SK-N-SH (cell line): ENCODE measurements at regions not wholly inside any gene's neighbourhood (a gene's known extent, or its start where the extent isn't known, plus 50 kb on each side); places are given as distances from the start of the nearest gene placed in this dataset.

ENCODE experiments used
- CTCF ChIA-PET: fragments of 300-600, 350-600 bp; formaldehyde crosslinking; extraction: SDS; loops from one replicate; lab custom pipeline; 2021; lab: Yijun Ruan, JAX
- POLR2A ChIA-PET: fragments of 350-600 bp; sonication (Branson Sonifier 250); formaldehyde crosslinking; extraction: SDS; loops from one replicate; lab custom pipeline; 2020; ENCODE audit warnings: antibody characterized with exemption, inconsistent platforms; lab: Yijun Ruan, JAX
- DNase-seq: peaks from one replicate; pipeline ENCODE4 v3.0.0; 2012
- H2AFZ ChIP-seq: fragments of 200-600 bp; sonication (generic); 2 replicates; pipeline ENCODE4 v1.8.1; 2016; ENCODE audit warnings: antibody characterized with exemption, mild to moderate bottlenecking, low read depth
- H3F3A ChIP-seq: fragments of 200-600 bp; sonication (generic); replicated peaks from 2 replicates; pipeline ENCODE3; 2016; ENCODE audit warnings: antibody characterized with exemption, mild to moderate bottlenecking; ENCODE audit not compliant: insufficient read depth
- H3K27ac ChIP-seq, 2 experiments: fragments of 200-500 bp in 1 of 2; fragments of 200-600 bp in 1 of 2; sonication (Bioruptor generic) in 1 of 2; sonication (generic), shearing (Covaris generic) in 1 of 2; 2 replicates each; pipeline versions ENCODE4 v1.5.1 to v1.6.1; 2014 to 2016; ENCODE audit warnings: low read depth in 2 of 2, inconsistent platforms in 1 of 2, low read length in 1 of 2, mild to moderate bottlenecking in 1 of 2, mixed read lengths in 1 of 2
- H3K27me3 ChIP-seq: fragments of 200-600 bp; sonication (generic), shearing (Covaris generic); 2 replicates; pipeline ENCODE4 v1.6.1; 2016; ENCODE audit warnings: mixed run types; ENCODE audit not compliant: insufficient read depth
- H3K36me3 ChIP-seq, 2 experiments: fragments of 200-500 bp in 1 of 2; fragments of 200-600 bp in 1 of 2; sonication (Bioruptor generic) in 1 of 2; sonication (generic) in 1 of 2; replicated peaks in 1 of 2; 2 replicates each; pipeline versions ENCODE3 to v1.5.1; 2014 to 2016; ENCODE audit warnings: low read length in 1 of 2, mild to moderate bottlenecking in 1 of 2; ENCODE audit not compliant: insufficient read depth in 2 of 2, control insufficient read depth in 1 of 2
- H3K4me1 ChIP-seq, 2 experiments: fragments of 200-500 bp in 1 of 2; fragments of 200-600 bp in 1 of 2; sonication (Bioruptor generic) in 1 of 2; sonication (generic), shearing (Covaris generic) in 1 of 2; 2 replicates each; pipeline versions ENCODE4 v1.5.1 to v1.6.1; 2014 to 2016; ENCODE audit warnings: low read depth in 1 of 2, low read length in 1 of 2, mixed run types in 1 of 2; ENCODE audit not compliant: insufficient read depth in 2 of 2, control insufficient read depth in 1 of 2
- H3K4me2 ChIP-seq: fragments of 200-600 bp; sonication (generic), shearing (Covaris generic); 2 replicates; pipeline ENCODE4 v1.6.1; 2017; ENCODE audit warnings: mixed run types
- H3K4me3 ChIP-seq, 2 experiments: fragments of 200-500 bp in 1 of 2; fragments of 200-600 bp in 1 of 2; sonication (Bioruptor generic) in 1 of 2; sonication (generic), shearing (Covaris generic) in 1 of 2; 2 replicates each; pipeline versions ENCODE4 v1.5.1 to v1.8.1; 2014 to 2016; ENCODE audit warnings: low read depth in 2 of 2, inconsistent platforms in 1 of 2, low read length in 1 of 2, mild to moderate bottlenecking in 1 of 2, mixed read lengths in 1 of 2, moderate library complexity in 1 of 2
- H3K79me2 ChIP-seq: fragments of 200-600 bp; sonication (generic); 2 replicates; pipeline ENCODE4 v1.8.1; 2017; ENCODE audit warnings: mild to moderate bottlenecking; ENCODE audit not compliant: insufficient read depth
- H3K9ac ChIP-seq: fragments of 200-600 bp; sonication (generic); 2 replicates; pipeline ENCODE4 v1.6.1; 2017; ENCODE audit warnings: mixed run types
- H3K9me2 ChIP-seq: fragments of 200-600 bp; sonication (generic); 2 replicates; pipeline ENCODE4 v1.6.1; 2017; ENCODE audit warnings: mixed run types
- H3K9me3 ChIP-seq: fragments of 200-600 bp; sonication (generic); 2 replicates; pipeline ENCODE4 v1.6.1; 2017; ENCODE audit warnings: mixed run types, mild to moderate bottlenecking, moderate library complexity
- H4K20me1 ChIP-seq: fragments of 200-600 bp; sonication (generic); 2 replicates; pipeline ENCODE4 v1.6.1; 2017; ENCODE audit warnings: mild to moderate bottlenecking, mixed run types; ENCODE audit not compliant: insufficient read depth
- EP300 ChIP-seq, 2 experiments: IDR thresholded peaks; 2 replicates each; pipeline versions ENCODE4 v1.4.0 to v1.6.1; 2012; ENCODE audit warnings: borderline replicate concordance in 1 of 2, low read depth in 1 of 2, low read length in 1 of 2
- FOSL2 ChIP-seq: IDR thresholded peaks from 2 replicates; pipeline ENCODE4 v1.4.0; 2012; ENCODE audit warnings: low read depth, mild to moderate bottlenecking, moderate library complexity, borderline replicate concordance
- FOXJ3 ChIP-seq: sonication (generic); formaldehyde crosslinking; IDR thresholded peaks from 2 replicates; pipeline ENCODE4 v1.5.1; 2020; ENCODE audit warnings: mild to moderate bottlenecking, missing genetic modification reagents
- FOXM1 ChIP-seq: IDR thresholded peaks from 2 replicates; pipeline ENCODE4 v1.4.0; 2012; ENCODE audit warnings: low read depth, mild to moderate bottlenecking
- GABPA ChIP-seq: IDR thresholded peaks from 2 replicates; pipeline ENCODE4 v1.4.0; 2012; ENCODE audit warnings: low read depth, mild to moderate bottlenecking
- GATA2 ChIP-seq: sonication (generic); formaldehyde crosslinking; IDR thresholded peaks from 2 replicates; pipeline ENCODE4 v1.5.0; 2020; ENCODE audit warnings: mild to moderate bottlenecking, missing genetic modification reagents
- MXI1 ChIP-seq: IDR thresholded peaks from 2 replicates; pipeline ENCODE4 v1.6.1; 2012; ENCODE audit warnings: mild to moderate bottlenecking, low read depth, low read length, improper control_type of control experiment
- NFIC ChIP-seq: IDR thresholded peaks from 2 replicates; pipeline ENCODE4 v1.4.0; 2012; ENCODE audit warnings: borderline replicate concordance
- POLR2AphosphoS5 ChIP-seq: IDR thresholded peaks from 2 replicates; pipeline ENCODE4 v1.6.1; 2012; ENCODE audit warnings: low read depth, low read length
- RCOR1 ChIP-seq: fragments of 150-350 bp; IDR thresholded peaks from 2 replicates; pipeline ENCODE4 v1.6.1; 2017; ENCODE audit warnings: antibody characterized with exemption, low read length
- SIN3A ChIP-seq: IDR thresholded peaks from 2 replicates; pipeline ENCODE4 v1.6.1; 2012; ENCODE audit warnings: low read depth, mild to moderate bottlenecking, low read length, moderate library complexity, borderline replicate concordance
- SMC3 ChIP-seq: IDR thresholded peaks from 2 replicates; pipeline ENCODE4 v1.6.1; 2012; ENCODE audit warnings: low read depth, low read length, improper control_type of control experiment
- TCF12 ChIP-seq: IDR thresholded peaks from 2 replicates; pipeline ENCODE4 v1.4.0; 2012
- TEAD4 ChIP-seq: IDR thresholded peaks from 2 replicates; pipeline ENCODE4 v1.4.0; 2012; ENCODE audit warnings: mild to moderate bottlenecking, borderline replicate concordance; ENCODE audit not compliant: insufficient read depth
- YY1 ChIP-seq: IDR thresholded peaks from 2 replicates; pipeline ENCODE4 v1.4.0; 2012; ENCODE audit warnings: low read depth, mild to moderate bottlenecking
- WGBS: methylation state at CpG from one replicate; pipeline ENCODE4 v1.1.6; 2017; ENCODE audit warnings: low lambda C conversion rate; 5-methylcytosine and 5-hydroxymethylcytosine counted together
- TF ChIP-seq, protein P1 (sequence below): fragments of 150-350 bp; IDR thresholded peaks from 2 replicates; pipeline ENCODE4 v1.6.1; 2017; ENCODE audit warnings: antibody characterized with exemption, low read length, low read depth, borderline replicate concordance
- TF ChIP-seq, protein P2 (sequence below): IDR thresholded peaks from 2 replicates; pipeline ENCODE4; 2012
- TF ChIP-seq, protein P3 (sequence below): IDR thresholded peaks from 2 replicates; pipeline ENCODE4 v1.4.0; 2012; ENCODE audit warnings: low read depth, borderline replicate concordance

DNA sequence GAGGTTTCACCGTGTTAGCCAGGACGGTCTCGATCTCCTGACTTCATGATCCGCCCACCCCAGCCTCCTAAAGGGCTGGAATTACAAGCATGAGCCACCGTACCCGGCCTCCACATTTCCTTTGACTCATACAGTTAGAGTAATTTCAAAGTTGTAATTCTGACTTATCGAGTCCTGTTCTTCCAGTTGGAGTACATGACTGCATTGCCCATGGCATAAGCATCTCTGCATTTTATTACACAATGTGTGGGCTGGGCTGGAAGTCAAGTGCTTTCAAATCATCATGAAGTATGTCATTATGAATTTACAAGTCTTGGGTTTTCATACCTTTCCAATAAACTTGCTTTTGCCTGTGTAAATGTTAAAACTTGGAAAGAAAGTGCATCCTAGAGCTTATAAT, 1295.7 kb upstream of the FLRT2 start:
- 6% methylated on average over 7 of the region's 7 CpGs for WGBS
- no peak overlapping the region for H3K4me2 ChIP-seq
- no peak overlapping the region for H3K9ac ChIP-seq
- no peaks in the 10 kb centered on the region for H3F3A ChIP-seq
- no peaks in the 10 kb centered on the region for H3K4me1 ChIP-seq
- no peaks in the 10 kb centered on the region for H3K36me3 ChIP-seq
- H3K9me3 ChIP-seq = no peaks in the 10 kb centered on the region
- no peaks in the 10 kb centered on the region for H3K79me2 ChIP-seq
- no peaks in the 10 kb centered on the region for H3K9me2 ChIP-seq
- CTCF ChIA-PET = no interaction called here
- POLR2A ChIA-PET = no interaction called here
- no peak overlapping the region for H3K27ac ChIP-seq
- TF ChIP-seq EP300 (IDR thresholded peaks at IDR 0.05; ENCODE audit: borderline replicate concordance in 1 of 2, low read depth in 1 of 2, low read length in 1 of 2) (no peak), NFIC (no peak), GABPA (no peak), RCOR1 (no peak), POLR2AphosphoS5 (no peak), FOSL2 (no peak), SIN3A (no peak)
- TF ChIP-seq, protein P1, sequence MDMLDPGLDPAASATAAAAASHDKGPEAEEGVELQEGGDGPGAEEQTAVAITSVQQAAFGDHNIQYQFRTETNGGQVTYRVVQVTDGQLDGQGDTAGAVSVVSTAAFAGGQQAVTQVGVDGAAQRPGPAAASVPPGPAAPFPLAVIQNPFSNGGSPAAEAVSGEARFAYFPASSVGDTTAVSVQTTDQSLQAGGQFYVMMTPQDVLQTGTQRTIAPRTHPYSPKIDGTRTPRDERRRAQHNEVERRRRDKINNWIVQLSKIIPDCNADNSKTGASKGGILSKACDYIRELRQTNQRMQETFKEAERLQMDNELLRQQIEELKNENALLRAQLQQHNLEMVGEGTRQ = no peak
- no peaks in the 10 kb centered on the region for H4K20me1 ChIP-seq
- no peak overlapping the region for H3K4me3 ChIP-seq
- H2AFZ ChIP-seq = no peak overlapping the region
- no peak for DNase-seq
- H3K27me3 ChIP-seq = no peaks in the 10 kb centered on the region

DNA sequence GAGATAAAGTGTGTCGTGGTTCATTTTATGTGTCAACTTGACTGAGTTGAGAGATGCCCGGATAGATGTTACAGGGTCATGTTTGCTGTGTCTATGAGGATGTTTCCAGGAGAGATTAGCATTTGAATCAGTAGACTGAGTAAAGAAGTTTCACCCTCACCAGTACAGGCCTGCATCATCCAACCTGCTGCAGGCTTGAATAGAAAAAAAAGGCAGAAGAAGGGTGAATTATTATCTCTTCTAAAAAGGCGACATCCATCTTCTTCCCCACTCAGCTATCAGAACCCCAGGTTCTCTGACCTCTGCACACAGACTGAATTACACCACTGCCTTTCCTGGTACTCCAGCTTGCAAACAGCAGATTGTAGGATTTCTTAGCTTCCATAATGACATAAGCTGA, 1293.7 kb upstream of the FLRT2 start:
- POLR2A ChIA-PET = no interaction called here

More for the DNA sequence above, 1293.7 kb upstream of the FLRT2 start:
- no peak overlapping the region for H3K9ac ChIP-seq
- no peaks in the 10 kb centered on the region for H3K9me2 ChIP-seq
- no peaks in the 10 kb centered on the region for H4K20me1 ChIP-seq
- TF ChIP-seq GATA2 (CRISPR knock-in tag) (no peak), TEAD4 (no peak), EP300 (IDR thresholded peaks at IDR 0.05; ENCODE audit: borderline replicate concordance in 1 of 2, low read depth in 1 of 2, low read length in 1 of 2) (no peak), SMC3 (no peak), MXI1 (no peak), TCF12 (no peak), SIN3A (no peak), NFIC (no peak), FOSL2 (no peak), FOXM1 (no peak), FOXJ3 (CRISPR knock-in tag) (no peak), YY1 (no peak), POLR2AphosphoS5 (no peak)
- TF ChIP-seq, protein P2, sequence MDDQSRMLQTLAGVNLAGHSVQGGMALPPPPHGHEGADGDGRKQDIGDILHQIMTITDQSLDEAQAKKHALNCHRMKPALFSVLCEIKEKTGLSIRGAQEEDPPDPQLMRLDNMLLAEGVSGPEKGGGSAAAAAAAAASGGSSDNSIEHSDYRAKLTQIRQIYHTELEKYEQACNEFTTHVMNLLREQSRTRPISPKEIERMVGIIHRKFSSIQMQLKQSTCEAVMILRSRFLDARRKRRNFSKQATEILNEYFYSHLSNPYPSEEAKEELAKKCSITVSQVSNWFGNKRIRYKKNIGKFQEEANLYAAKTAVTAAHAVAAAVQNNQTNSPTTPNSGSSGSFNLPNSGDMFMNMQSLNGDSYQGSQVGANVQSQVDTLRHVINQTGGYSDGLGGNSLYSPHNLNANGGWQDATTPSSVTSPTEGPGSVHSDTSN = no peak
- TF ChIP-seq, protein P3, sequence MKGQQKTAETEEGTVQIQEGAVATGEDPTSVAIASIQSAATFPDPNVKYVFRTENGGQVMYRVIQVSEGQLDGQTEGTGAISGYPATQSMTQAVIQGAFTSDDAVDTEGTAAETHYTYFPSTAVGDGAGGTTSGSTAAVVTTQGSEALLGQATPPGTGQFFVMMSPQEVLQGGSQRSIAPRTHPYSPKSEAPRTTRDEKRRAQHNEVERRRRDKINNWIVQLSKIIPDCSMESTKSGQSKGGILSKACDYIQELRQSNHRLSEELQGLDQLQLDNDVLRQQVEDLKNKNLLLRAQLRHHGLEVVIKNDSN = no peak
- H3K79me2 ChIP-seq = no peaks in the 10 kb centered on the region
- no peak overlapping the region for H3K4me3 ChIP-seq
- CTCF ChIA-PET = no interaction called here
- H3K36me3 ChIP-seq = no peaks in the 10 kb centered on the region
- 2% methylated on average over 3 of the region's 3 CpGs for WGBS
- no peak overlapping the region for H3K27ac ChIP-seq
- no peak for DNase-seq
- H3K4me1 ChIP-seq = no peaks in the 10 kb centered on the region
- no peaks in the 10 kb centered on the region for H3K9me3 ChIP-seq
- H3F3A ChIP-seq = no peaks in the 10 kb centered on the region
- H2AFZ ChIP-seq = no peak overlapping the region
- no peak overlapping the region for H3K4me2 ChIP-seq
- no peaks in the 10 kb centered on the region for H3K27me3 ChIP-seq
